ENCODE measurements at regions not wholly inside any gene's neighbourhood (a gene's known extent, or its start where the extent isn't known, plus 50 kb on each side); places are given as distances from the start of the nearest gene placed in this dataset.
"Not testable (repeated sequence)": the region's sequence is repeated elsewhere in the genome, so short reads cannot be mapped to it uniquely, and the experiment has no call there.

DNA sequence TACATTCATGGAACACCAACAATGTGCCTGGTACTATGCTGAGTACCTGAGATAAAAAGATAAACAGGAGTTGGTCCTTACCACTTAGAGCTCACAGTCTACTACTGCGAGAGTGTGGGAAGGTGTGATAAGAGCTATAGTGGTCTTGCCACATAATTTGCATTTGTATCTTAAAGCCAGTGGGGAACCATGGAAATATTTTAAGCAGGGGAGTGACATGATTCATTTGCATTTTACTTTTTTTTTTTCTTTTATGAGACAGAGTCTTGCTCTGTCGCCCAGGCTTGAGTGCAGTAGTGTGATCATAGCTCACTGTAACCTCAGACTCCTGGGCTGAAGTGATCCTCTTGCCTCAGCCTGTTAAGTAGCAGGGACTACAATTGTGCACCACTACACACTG, 53.6 kb downstream of the SRGAP2 start:
- peak; percentile 94 for ATAC-seq (ENCODE audit: low read depth)
- H3K4me3 Mint-ChIP-seq; H3K27ac Mint-ChIP-seq; H3K27me3 Mint-ChIP-seq; DNase-seq (ENCODE audit: low spot score in 2 of 2); H3K9me3 Mint-ChIP-seq; H3K36me3 Mint-ChIP-seq; H3K4me1 Mint-ChIP-seq: not testable (repeated sequence)

DNA sequence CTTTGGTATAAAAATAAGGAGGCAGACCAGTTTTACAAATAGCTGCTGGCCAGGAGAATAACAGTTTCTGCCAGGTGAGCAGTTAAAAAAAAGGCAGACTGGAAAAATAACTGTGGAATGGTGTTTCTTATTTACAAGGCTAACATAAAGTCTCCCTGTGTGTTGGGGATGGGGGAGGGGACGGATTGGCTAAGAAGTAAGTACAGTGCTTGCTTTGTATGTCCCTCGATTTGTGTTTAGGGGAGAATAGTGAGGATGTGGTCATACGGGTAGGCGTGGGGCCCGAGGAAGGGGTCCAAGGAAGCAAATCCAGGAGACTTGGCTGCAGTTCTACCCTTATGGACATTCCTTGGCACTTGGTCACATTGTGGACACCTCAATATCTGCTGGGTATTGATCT, 58.1 kb downstream of the SRGAP2 start:
- not testable (repeated sequence) for H3K9me3 Mint-ChIP-seq; H3K4me3 Mint-ChIP-seq; DNase-seq (ENCODE audit: low spot score in 2 of 2); H3K27me3 Mint-ChIP-seq; H3K36me3 Mint-ChIP-seq; ATAC-seq (ENCODE audit: low read depth); H3K27ac Mint-ChIP-seq; H3K4me1 Mint-ChIP-seq

DNA sequence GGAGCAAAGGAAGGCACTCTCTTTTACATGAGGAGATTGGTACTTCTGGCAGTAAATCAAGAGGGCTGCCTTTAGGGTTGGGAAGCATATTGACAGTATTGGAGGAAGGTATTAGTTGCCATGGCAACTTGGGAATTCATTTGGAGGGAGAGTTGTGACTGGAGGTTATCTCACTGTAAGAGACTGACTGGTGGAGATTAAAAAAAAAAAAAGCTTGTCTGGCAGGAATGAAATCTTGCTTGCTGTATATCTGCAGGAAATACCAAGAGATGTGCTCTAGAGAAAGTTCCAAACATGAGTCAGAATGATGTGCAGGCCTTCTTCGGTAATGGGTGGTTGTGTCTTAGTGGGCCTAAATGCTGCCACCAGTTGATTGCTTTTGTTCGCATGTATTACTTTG, 59.1 kb downstream of the SRGAP2 start:
- H3K27me3 Mint-ChIP-seq; H3K4me1 Mint-ChIP-seq; H3K27ac Mint-ChIP-seq; DNase-seq (ENCODE audit: low spot score in 2 of 2); H3K4me3 Mint-ChIP-seq; ATAC-seq (ENCODE audit: low read depth); H3K9me3 Mint-ChIP-seq; H3K36me3 Mint-ChIP-seq: not testable (repeated sequence)

DNA sequence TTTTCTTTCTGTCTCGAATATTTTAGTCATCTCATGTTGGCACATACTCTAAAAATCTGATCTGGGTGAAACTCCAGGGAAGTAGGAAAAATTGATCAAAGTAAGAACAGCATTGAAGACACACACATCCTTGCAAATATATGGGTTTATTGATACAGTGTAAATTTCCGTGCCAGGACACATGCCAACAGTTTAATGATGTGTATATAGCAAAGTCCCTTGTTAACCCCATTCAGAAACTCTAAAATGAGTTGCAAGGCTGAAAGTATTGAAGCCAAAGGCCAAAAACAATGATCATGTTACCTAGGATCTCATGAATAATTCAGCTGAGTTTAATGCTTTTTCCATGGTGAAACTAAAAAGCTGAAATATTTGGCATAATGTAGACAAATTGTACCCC, 61.6 kb downstream of the SRGAP2 start:
- not testable (repeated sequence) for H3K4me1 Mint-ChIP-seq; H3K9me3 Mint-ChIP-seq; H3K36me3 Mint-ChIP-seq; ATAC-seq (ENCODE audit: low read depth); H3K27me3 Mint-ChIP-seq; DNase-seq (ENCODE audit: low spot score in 2 of 2); H3K4me3 Mint-ChIP-seq; H3K27ac Mint-ChIP-seq

- not testable (repeated sequence) for ATAC-seq (ENCODE audit: low read depth); DNase-seq (ENCODE audit: low spot score in 2 of 2); H3K27me3 Mint-ChIP-seq; H3K4me1 Mint-ChIP-seq; H3K4me3 Mint-ChIP-seq; H3K27ac Mint-ChIP-seq; H3K36me3 Mint-ChIP-seq; H3K9me3 Mint-ChIP-seq
These were observed 67.8 kb downstream of the SRGAP2 start for GRCh38 chr1:206271153-206271552.

- H3K9me3 Mint-ChIP-seq; H3K36me3 Mint-ChIP-seq; DNase-seq (ENCODE audit: low spot score in 2 of 2); H3K4me1 Mint-ChIP-seq; H3K27me3 Mint-ChIP-seq; ATAC-seq (ENCODE audit: low read depth); H3K27ac Mint-ChIP-seq; H3K4me3 Mint-ChIP-seq: not testable (repeated sequence)
These were observed 69.8 kb downstream of the SRGAP2 start for GRCh38 chr1:206273104-206273503.

- not testable (repeated sequence) for H3K9me3 Mint-ChIP-seq; H3K4me1 Mint-ChIP-seq; H3K27me3 Mint-ChIP-seq; H3K36me3 Mint-ChIP-seq; H3K27ac Mint-ChIP-seq; DNase-seq (ENCODE audit: low spot score in 2 of 2); H3K4me3 Mint-ChIP-seq
- peak; percentile 49 for ATAC-seq (ENCODE audit: low read depth)
These were observed 72.8 kb downstream of the SRGAP2 start for GRCh38 chr1:206276143-206276542.

DNA sequence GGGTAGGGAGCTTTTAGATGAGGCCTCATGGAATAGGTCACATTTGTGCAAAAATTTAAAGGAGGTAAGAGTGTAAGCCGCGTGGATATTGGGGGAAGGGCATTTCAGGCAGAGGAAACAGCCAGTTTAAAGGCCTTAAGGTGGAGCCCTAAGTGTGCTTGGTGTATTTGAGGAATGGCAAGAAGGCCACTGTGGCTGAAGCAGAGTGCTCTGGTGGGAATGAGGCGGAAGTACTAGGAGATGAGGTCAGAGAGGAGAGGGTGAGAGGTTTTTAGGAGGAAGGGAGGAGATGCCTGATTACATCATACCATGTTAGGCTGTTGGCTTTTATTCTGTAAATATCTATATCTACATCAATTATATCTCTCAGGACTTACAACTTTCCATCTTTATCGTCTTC, 75.3 kb downstream of the SRGAP2 start:
- not testable (repeated sequence) for H3K9me3 Mint-ChIP-seq; H3K27ac Mint-ChIP-seq; H3K36me3 Mint-ChIP-seq; H3K4me1 Mint-ChIP-seq; H3K27me3 Mint-ChIP-seq; H3K4me3 Mint-ChIP-seq; DNase-seq (ENCODE audit: low spot score in 2 of 2); ATAC-seq (ENCODE audit: low read depth)

DNA sequence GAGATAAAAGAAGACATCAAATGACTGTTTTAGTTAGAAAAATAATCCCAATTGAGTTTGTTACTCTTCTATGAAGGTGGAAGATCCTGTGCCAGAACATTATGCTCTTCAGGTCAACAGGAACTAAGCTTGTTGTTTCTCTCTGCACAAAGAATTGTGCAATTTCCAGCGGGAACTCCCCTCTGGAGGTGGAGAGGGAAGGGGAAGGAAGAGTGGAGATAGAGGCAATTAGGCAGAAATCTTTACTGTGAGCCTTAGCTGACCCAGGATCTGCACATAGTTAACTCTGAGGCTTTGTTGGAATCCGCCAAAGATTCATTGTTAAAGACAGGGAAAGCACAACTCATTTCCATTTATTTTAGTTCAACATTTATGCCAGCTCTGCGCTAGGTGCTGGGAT, 77.3 kb downstream of the SRGAP2 start:
- ATAC-seq (ENCODE audit: low read depth); H3K27me3 Mint-ChIP-seq; H3K4me3 Mint-ChIP-seq; H3K9me3 Mint-ChIP-seq; H3K4me1 Mint-ChIP-seq; H3K27ac Mint-ChIP-seq; H3K36me3 Mint-ChIP-seq; DNase-seq (ENCODE audit: low spot score in 2 of 2): not testable (repeated sequence)

- H3K27ac Mint-ChIP-seq; H3K9me3 Mint-ChIP-seq; H3K4me1 Mint-ChIP-seq; H3K36me3 Mint-ChIP-seq; DNase-seq (ENCODE audit: low spot score in 2 of 2); H3K4me3 Mint-ChIP-seq; H3K27me3 Mint-ChIP-seq: not testable (repeated sequence)
- peak; percentile 57 for ATAC-seq (ENCODE audit: low read depth)
These were observed 78.7 kb downstream of the SRGAP2 start for GRCh38 chr1:206281912-206282654.

DNA sequence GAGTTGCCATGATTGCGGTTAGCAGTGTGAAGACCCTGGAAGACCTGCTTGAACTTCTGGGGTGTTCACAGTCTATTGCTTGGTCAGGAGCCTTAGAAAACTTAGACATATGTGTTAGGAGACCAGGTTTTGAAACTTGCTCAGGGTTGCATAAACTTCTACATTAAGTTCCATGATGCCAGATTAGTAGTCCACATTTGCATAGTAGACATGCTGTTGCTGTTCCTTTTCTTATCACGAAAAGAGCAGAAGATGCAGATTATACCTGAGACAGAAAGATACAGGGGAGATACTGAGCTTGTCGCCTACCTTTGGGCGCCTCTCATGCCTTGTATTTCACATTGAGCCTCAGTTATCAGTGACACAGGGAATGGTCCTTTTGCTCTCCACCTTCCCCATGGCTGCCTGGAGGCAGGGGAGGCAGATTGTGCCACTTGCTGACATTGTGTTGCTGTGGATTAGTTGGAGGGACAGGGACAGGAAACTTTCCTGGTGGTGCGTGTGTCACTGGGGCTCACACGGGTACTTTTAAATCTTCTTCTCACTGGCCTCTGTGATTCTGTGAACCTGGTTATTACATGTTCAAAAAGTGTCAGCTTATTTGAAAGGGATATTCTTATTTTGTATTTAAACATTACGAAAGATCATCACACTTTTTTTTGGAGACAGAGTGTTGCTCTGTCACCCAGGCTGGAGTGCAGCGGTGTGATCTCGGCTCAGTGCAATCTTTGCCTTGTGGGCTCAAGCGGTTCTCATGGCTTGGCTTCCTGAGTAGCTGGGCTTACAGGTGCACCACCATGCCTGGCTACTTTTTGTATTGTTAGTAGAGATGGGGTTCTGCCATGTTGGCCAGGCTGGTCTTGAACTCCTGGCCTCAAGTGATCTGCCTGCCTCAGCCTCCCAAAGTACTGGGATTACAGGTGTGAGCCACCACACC, 82.0 kb downstream of the SRGAP2 start:
- not testable (repeated sequence) for ATAC-seq (ENCODE audit: low read depth); H3K27ac Mint-ChIP-seq; H3K4me1 Mint-ChIP-seq; H3K36me3 Mint-ChIP-seq; H3K9me3 Mint-ChIP-seq; H3K4me3 Mint-ChIP-seq; DNase-seq (ENCODE audit: low spot score in 2 of 2); H3K27me3 Mint-ChIP-seq

DNA sequence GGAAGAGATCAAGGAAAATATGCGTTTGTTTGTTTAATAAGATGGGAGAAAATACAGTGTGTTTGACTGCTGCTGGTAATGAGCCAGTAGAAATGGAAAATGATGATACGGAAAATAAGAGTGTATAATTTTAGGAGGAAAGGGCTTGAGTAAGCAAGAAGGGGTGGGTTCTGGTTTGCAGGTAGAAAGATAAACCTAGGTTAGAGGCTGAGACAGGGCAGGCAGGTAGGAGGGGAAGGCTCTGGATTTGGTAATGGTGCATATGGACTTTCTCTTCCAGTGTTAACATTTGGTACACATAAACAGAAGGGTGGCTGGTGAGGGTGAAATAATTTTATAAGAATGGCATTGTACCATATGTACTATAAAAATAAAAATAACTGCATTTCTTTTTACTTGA, 84.4 kb downstream of the SRGAP2 start:
- H3K27ac Mint-ChIP-seq; H3K9me3 Mint-ChIP-seq; ATAC-seq (ENCODE audit: low read depth); DNase-seq (ENCODE audit: low spot score in 2 of 2); H3K36me3 Mint-ChIP-seq; H3K27me3 Mint-ChIP-seq; H3K4me1 Mint-ChIP-seq: not testable (repeated sequence)
- H3K4me3 Mint-ChIP-seq, result peak overlapping the region; percentile 39

DNA sequence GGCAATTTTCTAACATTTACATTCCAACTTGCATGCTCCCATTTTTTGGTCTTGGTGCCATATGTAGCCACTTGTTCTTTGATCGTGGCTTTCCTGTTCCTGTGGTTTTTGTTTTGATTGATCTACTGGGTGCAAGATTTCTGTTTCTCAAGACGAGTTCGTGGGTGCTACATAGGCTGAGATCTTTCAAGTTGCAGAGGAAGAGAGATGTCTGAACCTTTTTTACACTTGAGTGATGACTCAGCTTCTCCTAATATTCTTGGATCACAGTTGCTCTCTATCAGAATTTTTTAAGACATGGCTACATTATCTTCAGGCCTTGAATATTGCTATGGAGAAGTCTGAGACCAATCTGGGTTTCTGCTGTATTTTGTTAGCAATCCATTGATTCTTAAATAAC, 85.1 kb downstream of the SRGAP2 start:
- H3K4me3 Mint-ChIP-seq; ATAC-seq (ENCODE audit: low read depth); H3K9me3 Mint-ChIP-seq; H3K27ac Mint-ChIP-seq; DNase-seq (ENCODE audit: low spot score in 2 of 2); H3K27me3 Mint-ChIP-seq; H3K36me3 Mint-ChIP-seq; H3K4me1 Mint-ChIP-seq: not testable (repeated sequence)

GRCh38 chr1:206297145-206298031, 94.0 kb downstream of the SRGAP2 start:
- H3K9me3 Mint-ChIP-seq; H3K27ac Mint-ChIP-seq; ATAC-seq (ENCODE audit: low read depth); H3K27me3 Mint-ChIP-seq; H3K36me3 Mint-ChIP-seq; H3K4me3 Mint-ChIP-seq; H3K4me1 Mint-ChIP-seq; DNase-seq (ENCODE audit: low spot score in 2 of 2): not testable (repeated sequence)
